NT2/D1 (cell line): ENCODE measurements at regions not wholly inside any gene's neighbourhood (a gene's known extent, or its start where the extent isn't known, plus 50 kb on each side); places are given as distances from the start of the nearest gene placed in this dataset.

Source experiments
- SUZ12 ChIP-seq: IDR thresholded peaks from 2 replicates; pipeline ENCODE4 v1.6.1; 2011; ENCODE audit not compliant: insufficient read length, insufficient read depth; ENCODE audit errors: extremely low read depth
- YY1 ChIP-seq: IDR thresholded peaks from 2 replicates; pipeline ENCODE4 v1.6.1; 2011; ENCODE audit not compliant: insufficient read length, insufficient read depth
- ZNF274 ChIP-seq: IDR thresholded peaks from 2 replicates; pipeline ENCODE4 v1.6.1; 2011; ENCODE audit warnings: mild to moderate bottlenecking, low read depth, low read length

DNA sequence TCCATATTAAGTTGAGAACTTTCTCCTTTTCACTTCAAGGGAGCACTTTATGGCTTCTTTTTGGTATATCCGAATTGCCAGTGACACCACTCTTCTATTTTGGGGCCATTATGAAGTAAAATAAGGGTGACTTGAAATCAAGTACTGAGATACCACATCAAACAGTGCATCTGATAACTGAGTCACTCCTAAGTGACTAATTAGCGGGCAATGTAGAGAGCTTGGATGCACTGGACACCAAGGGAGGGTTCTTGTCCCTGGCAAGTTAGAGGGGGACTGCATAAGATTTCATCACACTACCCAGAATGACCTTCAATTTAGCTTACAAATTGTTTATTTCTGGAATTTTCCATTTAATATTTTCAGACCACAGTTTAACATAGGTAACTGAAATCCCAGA lies 813.9 kb upstream of the CDH10 start:
- TF ChIP-seq YY1 (no peak), ZNF274 (no peak), SUZ12 (no peak)
